T47D (cell line): ENCODE measurements at regions not wholly inside any gene's neighbourhood (a gene's known extent, or its start where the extent isn't known, plus 50 kb on each side); places are given as distances from the start of the nearest gene placed in this dataset.
"Not testable (repeated sequence)": the region's sequence is repeated elsewhere in the genome, so short reads cannot be mapped to it uniquely, and the experiment has no call there.

ENCODE experiments used
- DNase-seq, 2 experiments: peaks; one replicate each; pipeline versions ENCODE4 v3.0.0 to v3.0.0-alpha.2; 2011 to 2012; ENCODE audit warnings: low read depth in 1 of 2, low spot score in 1 of 2
- JUND ChIP-seq: IDR thresholded peaks from 2 replicates; pipeline ENCODE4 v1.6.1; 2012; ENCODE audit warnings: low read depth
- in situ Hi-C: cut with HindIII; loops from 2 replicates; pipeline ENCODE4 v1.10.0; 2016; ENCODE audit warnings: low sequenced_read_pairs, low pct_unique_long_range_greater_than_20kb

DNA sequence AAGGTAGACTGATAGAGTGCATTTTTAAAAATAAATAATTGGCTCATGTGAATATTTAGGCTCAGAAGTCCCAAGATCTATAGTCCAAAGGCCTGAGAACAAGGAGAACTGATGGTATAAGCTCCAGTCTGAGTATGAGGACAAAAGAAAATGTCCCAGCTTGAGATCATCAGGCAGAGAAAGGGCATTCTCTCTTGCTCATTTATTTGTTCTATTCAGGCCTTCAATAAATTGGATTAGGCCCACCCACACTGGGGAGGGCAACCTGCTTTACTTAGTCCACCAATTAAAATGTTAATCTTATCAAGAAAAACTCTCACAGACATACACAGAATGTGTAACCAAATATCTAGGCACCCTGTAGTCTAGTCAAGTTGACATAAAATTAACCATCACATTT is 644.4 kb upstream of the MDGA2 start:
- TF ChIP-seq JUND = no peak
- in situ Hi-C loops = no loop called here
- DNase-seq = no peak

DNA sequence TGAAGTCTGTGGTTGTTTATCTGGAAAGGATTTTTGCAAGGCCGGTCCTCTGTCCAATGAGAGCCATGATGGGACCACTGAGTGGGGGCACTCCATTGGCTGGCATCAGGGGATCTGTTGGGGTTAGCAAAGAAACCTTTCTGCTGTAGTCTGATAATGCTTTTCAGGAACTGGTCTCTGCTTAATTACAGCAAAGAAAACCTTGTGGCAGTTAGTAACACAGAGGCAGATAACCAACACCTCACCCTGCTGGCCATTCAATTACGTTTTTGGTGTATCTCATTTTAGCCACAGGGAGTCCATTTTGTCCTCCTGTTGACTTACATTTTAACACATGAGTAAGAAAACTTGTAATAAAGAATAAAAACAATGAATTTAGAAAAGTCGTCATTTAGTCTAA is 629.3 kb upstream of the MDGA2 start:
- DNase-seq = no peak
- in situ Hi-C loops = no loop called here
- no peak for TF ChIP-seq JUND

DNA sequence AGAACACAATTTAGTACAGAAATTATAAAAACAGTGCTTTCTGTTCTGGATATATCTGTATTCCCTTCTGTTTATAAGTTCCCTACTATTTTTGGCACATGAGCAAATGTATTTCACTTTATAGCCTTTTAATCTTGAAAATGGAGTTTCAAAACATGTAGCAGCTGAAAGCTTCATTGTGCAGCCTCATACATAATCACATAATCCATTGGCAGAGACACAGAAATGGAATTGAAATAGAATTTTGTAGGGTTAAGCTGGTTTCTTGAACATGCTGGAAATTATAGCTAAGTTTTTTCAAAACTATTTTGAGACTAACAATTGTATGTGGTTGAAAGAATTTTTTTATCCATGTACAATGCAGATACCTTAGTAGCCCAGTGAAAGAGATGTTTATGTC is 614.3 kb upstream of the MDGA2 start:
- no peak for DNase-seq
- no peak for TF ChIP-seq JUND
- in situ Hi-C loops = no loop called here

DNA sequence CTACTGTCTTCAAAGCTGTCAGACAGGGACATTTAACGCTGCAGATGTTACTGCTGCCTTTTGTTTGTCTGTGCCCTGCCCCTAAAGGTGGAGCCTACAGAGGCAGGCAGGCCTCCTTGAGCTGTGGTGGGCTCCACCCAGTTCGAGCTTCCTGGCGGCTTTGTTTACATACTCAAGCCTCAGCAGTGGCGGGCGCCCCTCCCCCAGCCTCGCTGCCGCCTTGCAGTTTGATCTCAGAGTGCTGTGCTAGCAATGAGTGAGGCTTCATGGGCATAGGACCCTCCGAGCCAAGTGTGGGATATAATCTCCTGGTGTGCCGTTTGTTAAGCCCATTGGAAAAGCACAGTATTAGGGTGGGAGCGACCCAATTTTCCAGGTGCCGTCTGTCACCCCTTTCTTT is 609.8 kb upstream of the MDGA2 start:
- DNase-seq, in situ Hi-C loops: not testable (repeated sequence)

GRCh38 chr14:48275301-48275700 is 599.9 kb upstream of the MDGA2 start:
- TF ChIP-seq JUND = no peak
- DNase-seq = no peak
- in situ Hi-C loops = no loop called here

DNA sequence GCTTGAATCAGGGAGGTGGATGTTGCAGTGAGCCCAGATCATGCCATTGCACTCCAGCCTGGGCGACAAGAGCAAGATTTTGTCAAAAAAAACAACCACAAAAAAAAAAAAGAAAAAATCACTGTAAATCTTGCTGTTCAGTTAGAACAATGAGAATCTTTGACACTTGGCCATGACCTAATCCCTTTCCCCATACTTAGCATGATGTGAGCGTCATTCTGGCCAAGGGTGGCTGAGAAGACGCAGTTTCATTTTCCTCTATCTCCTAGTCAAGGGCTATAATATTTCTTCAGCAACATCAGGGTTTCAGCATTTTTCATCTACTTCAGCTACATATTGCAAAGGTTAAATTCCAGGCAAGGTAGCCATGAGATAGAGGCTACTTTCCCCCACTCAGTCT is 599.4 kb upstream of the MDGA2 start:
- TF ChIP-seq JUND = no peak
- DNase-seq = no peak
- in situ Hi-C loops = no loop called here

DNA sequence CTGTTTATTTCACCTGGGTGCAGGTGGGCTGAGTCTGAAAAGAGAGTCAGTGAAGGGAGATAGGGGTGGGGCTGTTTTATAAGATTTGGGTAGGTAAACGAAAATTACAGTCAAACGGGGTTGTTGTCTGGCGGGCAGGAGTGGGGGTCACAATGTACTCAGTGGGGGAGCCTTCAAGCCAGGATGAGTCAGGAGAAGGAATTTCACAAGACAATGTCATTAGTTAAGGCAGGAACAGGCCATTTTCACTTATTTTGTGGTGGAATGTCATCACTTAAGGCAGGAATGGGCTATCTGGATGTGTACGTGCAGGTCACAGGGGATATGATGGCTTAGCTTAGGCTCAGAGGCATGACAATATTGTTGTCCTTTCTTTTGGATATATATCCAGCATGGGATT is 592.5 kb upstream of the MDGA2 start:
- in situ Hi-C loops, DNase-seq: not testable (repeated sequence)

DNA sequence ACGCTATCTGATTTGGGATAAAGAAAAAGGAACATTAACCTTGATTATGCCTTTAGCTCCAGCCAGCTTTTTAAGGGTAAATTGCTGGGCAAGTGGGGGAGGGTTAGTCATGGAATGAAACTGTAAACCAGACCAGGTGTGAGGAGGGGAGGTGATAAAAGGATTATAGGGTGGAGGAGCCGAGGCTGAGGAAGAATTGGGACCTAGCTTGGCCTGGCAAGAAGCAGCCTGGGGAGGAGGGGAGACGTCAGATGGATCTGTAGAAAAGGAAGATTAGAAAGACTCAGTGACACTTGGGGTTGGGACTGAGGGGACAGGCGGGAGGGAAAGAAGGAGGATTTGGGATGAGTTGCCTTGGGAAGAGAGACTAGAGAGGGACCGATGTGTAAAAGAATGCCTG is 590.8 kb upstream of the MDGA2 start:
- in situ Hi-C loops, DNase-seq: not testable (repeated sequence)

DNA sequence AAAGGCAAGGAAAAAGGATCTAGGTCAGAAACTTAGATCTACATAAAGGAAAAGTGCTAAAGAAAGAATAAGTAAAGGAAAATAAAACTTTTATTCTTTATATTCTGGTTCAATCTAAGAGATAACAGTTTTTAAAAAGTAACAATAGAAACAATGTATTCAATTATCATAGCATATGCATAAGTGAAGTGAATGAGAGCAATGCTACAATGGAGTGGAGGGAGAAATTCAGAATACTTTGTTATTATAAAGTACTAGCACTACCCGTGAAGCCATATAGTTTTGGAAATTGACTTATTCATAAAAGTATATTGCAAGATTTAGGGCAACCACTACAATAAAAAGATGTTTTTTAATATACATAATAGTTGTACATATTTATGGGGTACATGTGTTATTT is 586.0 kb upstream of the MDGA2 start:
- in situ Hi-C loops = no loop called here
- no peak for DNase-seq
- TF ChIP-seq JUND = no peak

GRCh38 chr14:48260394-48261295 is 585.2 kb upstream of the MDGA2 start:
- DNase-seq, in situ Hi-C loops: not testable (repeated sequence)

DNA sequence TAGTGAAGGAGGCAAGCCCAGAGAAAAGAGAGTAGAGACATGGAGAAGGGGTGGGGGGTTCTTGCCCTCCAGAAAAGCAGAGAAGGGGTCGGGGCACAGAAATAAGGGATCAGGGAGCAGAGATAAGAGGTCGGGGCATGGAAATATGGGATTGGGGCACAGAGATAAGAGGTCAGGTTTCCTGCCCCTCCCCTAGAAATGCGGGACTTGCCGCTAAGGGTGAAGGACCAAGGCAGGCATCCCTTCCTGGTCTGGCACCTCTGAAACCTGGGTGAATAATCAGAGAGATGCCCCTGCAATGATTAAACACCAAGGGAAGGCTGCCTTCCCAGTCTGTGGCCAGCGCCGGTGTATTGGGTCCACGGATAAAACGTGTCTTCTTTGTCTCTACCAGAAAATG is 584.5 kb upstream of the MDGA2 start:
- in situ Hi-C loops, DNase-seq: not testable (repeated sequence)

DNA sequence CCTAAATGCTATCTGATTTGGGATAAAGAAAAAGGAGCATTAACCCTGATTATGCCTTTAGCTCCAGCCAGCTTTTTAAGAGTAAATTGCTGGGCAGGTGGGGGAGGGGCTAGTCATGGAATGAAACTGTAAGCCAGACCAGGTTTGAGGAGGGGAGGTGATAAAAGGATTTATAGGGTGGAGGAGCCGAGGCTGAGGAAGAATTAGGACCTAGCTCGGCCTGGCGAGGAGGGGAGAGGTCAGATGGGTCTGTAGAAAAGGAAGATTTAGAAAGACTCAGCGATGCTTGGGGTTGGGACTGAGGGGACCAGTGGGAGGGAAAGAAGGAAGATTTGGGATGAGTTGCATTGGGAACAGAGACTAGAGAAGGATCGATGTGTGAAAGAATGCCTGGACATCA is 583.8 kb upstream of the MDGA2 start:
- in situ Hi-C loops, DNase-seq: not testable (repeated sequence)

GRCh38 chr14:48258703-48259102 is 583.3 kb upstream of the MDGA2 start:
- DNase-seq, in situ Hi-C loops: not testable (repeated sequence)

DNA sequence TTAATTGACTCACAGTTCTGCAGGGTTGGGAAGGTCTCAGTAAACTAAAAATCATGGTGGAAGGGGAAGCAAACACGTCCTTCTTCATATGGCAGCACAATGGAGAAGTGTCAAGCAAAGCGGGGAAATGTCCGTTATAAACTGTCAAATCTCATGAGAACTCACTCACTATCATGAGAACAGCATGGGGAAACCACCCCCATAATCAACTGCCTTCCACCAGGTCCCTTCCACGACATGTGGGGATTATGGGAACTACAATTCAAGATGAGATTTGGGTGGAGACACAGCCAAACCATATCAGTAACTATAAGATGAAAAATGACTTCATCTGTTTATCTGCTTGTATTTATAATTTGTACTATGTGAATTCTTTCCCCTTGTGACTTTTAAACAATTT is 577.6 kb upstream of the MDGA2 start:
- no peak for TF ChIP-seq JUND
- in situ Hi-C loops = no loop called here
- no peak for DNase-seq

- TF ChIP-seq JUND = no peak
- in situ Hi-C loops = no loop called here
- no peak for DNase-seq
These were observed 575.9 kb upstream of the MDGA2 start for GRCh38 chr14:48251290-48251689.
